ENCODE measurements at regions not wholly inside any gene's neighbourhood (a gene's known extent, or its start where the extent isn't known, plus 50 kb on each side); places are given as distances from the start of the nearest gene placed in this dataset.

DNA sequence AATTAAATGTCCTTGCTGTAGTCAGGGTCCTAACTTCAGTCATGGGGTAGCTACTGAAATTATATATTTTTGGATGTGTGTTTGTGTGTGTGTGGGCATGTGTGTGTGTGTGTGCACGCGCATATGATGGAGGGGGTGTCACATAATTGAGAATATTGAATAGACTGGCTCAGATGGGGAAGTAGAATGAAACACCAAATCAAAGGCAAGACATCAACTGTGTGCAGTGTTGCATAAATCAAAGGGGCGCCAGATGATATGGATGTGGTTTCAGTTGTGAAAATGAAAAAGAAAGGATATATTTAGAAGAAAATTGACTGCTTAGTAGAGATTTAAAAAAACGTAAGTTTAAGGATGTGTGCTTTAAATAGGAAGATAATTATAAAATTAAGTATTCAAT is 144.2 kb upstream of the CEP162 start:
- Histone ChIP-seq H3K27me3 (no peaks in the 10 kb centered on the region), H3K27ac (no peak overlapping the region), H3K36me3 (no peaks in the 10 kb centered on the region), H3K4me3 (no peak overlapping the region), H3K9me3 (no peaks in the 10 kb centered on the region), H3K4me1 (no peaks in the 10 kb centered on the region)
- no peak for DNase-seq (ENCODE audit: low spot score in 2 of 2)
- TF ChIP-seq, protein P1, sequence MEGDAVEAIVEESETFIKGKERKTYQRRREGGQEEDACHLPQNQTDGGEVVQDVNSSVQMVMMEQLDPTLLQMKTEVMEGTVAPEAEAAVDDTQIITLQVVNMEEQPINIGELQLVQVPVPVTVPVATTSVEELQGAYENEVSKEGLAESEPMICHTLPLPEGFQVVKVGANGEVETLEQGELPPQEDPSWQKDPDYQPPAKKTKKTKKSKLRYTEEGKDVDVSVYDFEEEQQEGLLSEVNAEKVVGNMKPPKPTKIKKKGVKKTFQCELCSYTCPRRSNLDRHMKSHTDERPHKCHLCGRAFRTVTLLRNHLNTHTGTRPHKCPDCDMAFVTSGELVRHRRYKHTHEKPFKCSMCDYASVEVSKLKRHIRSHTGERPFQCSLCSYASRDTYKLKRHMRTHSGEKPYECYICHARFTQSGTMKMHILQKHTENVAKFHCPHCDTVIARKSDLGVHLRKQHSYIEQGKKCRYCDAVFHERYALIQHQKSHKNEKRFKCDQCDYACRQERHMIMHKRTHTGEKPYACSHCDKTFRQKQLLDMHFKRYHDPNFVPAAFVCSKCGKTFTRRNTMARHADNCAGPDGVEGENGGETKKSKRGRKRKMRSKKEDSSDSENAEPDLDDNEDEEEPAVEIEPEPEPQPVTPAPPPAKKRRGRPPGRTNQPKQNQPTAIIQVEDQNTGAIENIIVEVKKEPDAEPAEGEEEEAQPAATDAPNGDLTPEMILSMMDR (IDR thresholded peaks at IDR 0.05) = no peak
- TF ChIP-seq POLR2A (IDR thresholded peaks at IDR 0.05) (no peak), EP300 (IDR thresholded peaks at IDR 0.05) (no peak)
- WGBS, 2 donors = 78 to 90% methylated on average over 4 of the region's 4 CpGs

DNA sequence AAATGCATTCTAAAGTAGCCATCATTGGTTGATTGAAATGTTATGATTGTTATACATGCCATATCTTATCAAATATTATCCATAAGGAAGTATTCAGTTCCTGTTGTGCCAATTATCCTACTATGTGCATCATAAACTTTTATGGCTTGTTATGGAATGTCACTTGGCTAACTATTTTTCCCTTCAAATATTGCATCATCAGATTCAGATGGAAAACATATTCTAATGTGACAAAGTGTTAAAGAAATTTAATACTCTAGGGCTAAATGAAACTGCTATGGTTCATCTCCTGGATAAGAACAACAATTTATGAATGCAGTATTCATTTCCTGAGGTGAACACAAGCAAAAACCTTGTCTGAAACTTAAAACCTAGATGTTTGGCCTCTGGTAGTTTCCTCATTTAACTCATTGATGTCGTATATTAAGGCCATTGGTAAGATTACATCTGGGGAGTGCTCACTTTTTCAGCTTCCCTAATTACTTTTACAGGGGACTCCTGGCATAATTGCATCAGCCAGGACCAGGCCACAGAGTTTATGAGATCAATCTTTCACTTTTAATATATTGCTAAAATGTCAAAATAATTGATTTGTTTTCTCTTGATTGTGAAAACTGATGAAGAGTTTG is 134.9 kb upstream of the CEP162 start:
- H3K4me1 ChIP-seq = no peaks in the 10 kb centered on the region
- H3K27me3 ChIP-seq = no peaks in the 10 kb centered on the region
- DNase-seq (ENCODE audit: low spot score in 2 of 2) = no peak
- H3K9me3 ChIP-seq = no peaks in the 10 kb centered on the region
- no peaks in the 10 kb centered on the region for H3K36me3 ChIP-seq
- WGBS, 2 donors = 30 to 57% methylated on average over 1 of the region's 1 CpG
- no peak overlapping the region for H3K4me3 ChIP-seq
- H3K27ac ChIP-seq = no peak overlapping the region
- TF ChIP-seq EP300 (IDR thresholded peaks at IDR 0.05) (no peak), POLR2A (IDR thresholded peaks at IDR 0.05) (no peak)
- TF ChIP-seq, protein P1 (IDR thresholded peaks at IDR 0.05) = no peak

DNA sequence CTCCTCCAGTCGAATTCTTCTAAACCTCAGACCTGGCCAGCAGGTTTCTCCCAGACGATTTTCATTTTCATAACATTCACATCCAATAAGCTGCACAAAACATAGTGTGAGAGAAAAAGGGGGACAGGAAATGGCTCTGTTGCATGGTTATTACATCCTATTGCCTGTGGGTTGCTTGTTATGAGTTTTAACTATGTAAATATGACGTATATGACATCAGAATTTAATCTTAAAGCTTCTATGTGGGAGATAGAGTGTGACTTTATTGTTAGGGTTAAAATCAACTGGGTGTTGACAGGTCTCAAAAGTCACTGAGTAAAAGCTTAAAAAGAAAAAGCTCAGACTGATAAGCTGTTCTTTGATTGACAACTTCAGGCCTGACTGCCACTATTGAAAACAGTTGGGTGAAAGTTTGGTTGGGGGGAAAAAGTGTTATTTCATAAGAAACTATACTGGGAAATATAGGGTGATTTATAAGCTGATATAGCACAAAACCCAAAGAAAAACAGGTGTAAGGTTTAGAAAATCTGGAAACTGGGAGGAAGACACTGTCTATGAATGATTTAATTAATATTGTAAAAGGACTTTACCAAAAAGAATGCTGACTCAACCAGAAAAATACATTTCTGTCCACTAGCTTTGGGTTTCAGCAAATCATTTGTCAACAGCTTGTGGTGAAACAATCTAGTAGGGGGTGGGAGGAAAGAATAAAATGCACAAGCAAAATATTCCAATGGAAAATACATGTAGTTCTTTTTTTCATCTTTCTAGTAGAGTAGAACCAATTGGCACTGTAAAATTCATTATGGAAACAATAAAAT is 134.1 kb upstream of the CEP162 start:
- TF ChIP-seq EP300 (IDR thresholded peaks at IDR 0.05) (no peak), POLR2A (IDR thresholded peaks at IDR 0.05) (no peak)
- TF ChIP-seq, protein P1 (IDR thresholded peaks at IDR 0.05) = no peak
- Histone ChIP-seq H3K4me3 (no peak overlapping the region), H3K27ac (no peak overlapping the region), H3K9me3 (no peaks in the 10 kb centered on the region), H3K36me3 (no peaks in the 10 kb centered on the region), H3K27me3 (no peaks in the 10 kb centered on the region), H3K4me1 (no peaks in the 10 kb centered on the region)
- DNase-seq (ENCODE audit: low spot score in 2 of 2) = no peak
- WGBS, 2 donors = 45 to 48% methylated on average over 3 of the region's 3 CpGs

DNA sequence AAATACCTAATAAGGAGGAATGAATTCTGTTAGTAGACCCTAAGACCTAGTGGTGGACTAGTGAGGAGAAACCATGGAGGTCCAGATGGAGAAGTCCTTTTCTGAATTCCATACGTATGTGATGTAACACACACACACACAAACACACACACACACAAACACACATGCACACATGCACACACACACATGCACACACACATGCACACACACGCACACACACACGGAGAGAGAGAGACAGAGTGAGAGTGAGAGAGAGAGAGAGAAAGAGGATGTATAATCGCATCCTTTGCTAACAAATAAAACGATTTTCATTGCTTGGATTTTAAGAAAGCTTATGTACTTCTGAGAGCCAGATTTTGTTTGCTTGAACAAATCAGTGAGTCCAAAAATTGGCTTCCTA is 132.6 kb upstream of the CEP162 start:
- Histone ChIP-seq H3K4me3 (no peak overlapping the region), H3K27me3 (no peaks in the 10 kb centered on the region), H3K27ac (no peak overlapping the region), H3K36me3 (no peaks in the 10 kb centered on the region), H3K9me3 (no peaks in the 10 kb centered on the region), H3K4me1 (no peaks in the 10 kb centered on the region)
- TF ChIP-seq POLR2A (IDR thresholded peaks at IDR 0.05) (no peak), EP300 (IDR thresholded peaks at IDR 0.05) (no peak)
- TF ChIP-seq, protein P1 (IDR thresholded peaks at IDR 0.05) = no peak
- no peak for DNase-seq (ENCODE audit: low spot score in 2 of 2)
- WGBS, 2 donors = 74 to 79% methylated on average over 5 of the region's 5 CpGs

DNA sequence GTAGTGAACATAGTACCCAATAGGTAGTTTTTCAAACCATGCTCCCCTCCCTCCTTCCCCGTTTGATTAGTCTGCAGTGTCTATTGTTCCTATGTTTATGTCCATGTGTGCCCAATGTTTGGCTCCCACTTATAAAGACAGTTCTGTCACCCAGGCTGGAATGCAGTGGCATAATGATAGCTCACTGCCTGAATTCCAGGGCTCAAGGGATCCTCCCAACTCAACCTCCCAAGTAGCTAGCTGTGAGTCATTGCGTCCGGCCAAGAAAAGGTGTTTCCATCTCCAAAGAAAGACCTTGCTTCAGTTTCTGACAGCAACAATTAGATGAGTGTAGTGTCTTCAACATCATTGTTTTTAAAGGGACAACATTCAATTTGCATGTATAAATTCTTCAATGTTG is 131.1 kb upstream of the CEP162 start:
- Histone ChIP-seq H3K9me3 (no peaks in the 10 kb centered on the region), H3K27me3 (no peaks in the 10 kb centered on the region), H3K4me1 (no peaks in the 10 kb centered on the region), H3K4me3 (no peak overlapping the region), H3K36me3 (no peaks in the 10 kb centered on the region), H3K27ac (no peak overlapping the region)
- TF ChIP-seq EP300 (IDR thresholded peaks at IDR 0.05) (no peak), POLR2A (IDR thresholded peaks at IDR 0.05) (no peak)
- TF ChIP-seq, protein P1 (IDR thresholded peaks at IDR 0.05) = no peak
- no peak for DNase-seq (ENCODE audit: low spot score in 2 of 2)
- 84 to 91% methylated on average over 3 of the region's 3 CpGs for WGBS, 2 donors

Measured in tibial nerve (tissue), 4 donors.